GM23338 (cell line): ENCODE measurements at regions not wholly inside any gene's neighbourhood (a gene's known extent, or its start where the extent isn't known, plus 50 kb on each side); places are given as distances from the start of the nearest gene placed in this dataset.
"Not testable (repeated sequence)": the region's sequence is repeated elsewhere in the genome, so short reads cannot be mapped to it uniquely, and the experiment has no call there.

Source experiments
- CREB1 ChIP-seq: fragments of 250-450 bp; sonication (Bioruptor Pico); IDR thresholded peaks from 2 replicates; pipeline ENCODE4 v1.5.0; 2020; ENCODE audit warnings: low read depth, mild to moderate bottlenecking, moderate library complexity
- CTCF ChIP-seq, 2 experiments: fragments of 200-600 bp in 1 of 2; sonication (generic) in 1 of 2; conservative IDR thresholded peaks; 2 replicates each; pipeline versions ENCODE4 v1.5.1 to v1.6.1; 2016 to 2017; ENCODE audit warnings: antibody characterized with exemption in 2 of 2, low read depth in 2 of 2, mild to moderate bottlenecking in 2 of 2, moderate library complexity in 1 of 2
- ETS1 ChIP-seq: IDR thresholded peaks from 2 replicates; pipeline ENCODE4 v1.6.1; 2016; ENCODE audit warnings: antibody characterized with exemption
- EZH2 ChIP-seq: fragments of 200-600 bp; sonication (generic); IDR thresholded peaks from one replicate; pipeline ENCODE4 v1.8.0; 2017; ENCODE audit warnings: antibody characterized with exemption, mild to moderate bottlenecking, low read depth; ENCODE audit not compliant: unreplicated experiment
- EZH2phosphoT487 ChIP-seq: fragments of 200-600 bp; sonication (generic); IDR thresholded peaks from one replicate; pipeline ENCODE4 v1.8.1; 2018; ENCODE audit warnings: antibody characterized with exemption; ENCODE audit not compliant: unreplicated experiment
- JUNB ChIP-seq: IDR thresholded peaks from one replicate; pipeline ENCODE4 v1.6.1; 2016; ENCODE audit warnings: antibody characterized with exemption; ENCODE audit not compliant: unreplicated experiment
- NANOG ChIP-seq: IDR thresholded peaks from 2 replicates; pipeline ENCODE4 v1.6.1; 2016; ENCODE audit warnings: antibody characterized with exemption, borderline replicate concordance
- POLR2AphosphoS5 ChIP-seq: IDR thresholded peaks from 2 replicates; pipeline ENCODE4 v1.6.1; 2016; ENCODE audit warnings: antibody characterized with exemption, low read depth
- STAT1 ChIP-seq: IDR thresholded peaks from one replicate; pipeline ENCODE4 v1.6.1; 2016; ENCODE audit warnings: antibody characterized with exemption; ENCODE audit not compliant: unreplicated experiment
- ZNF462 ChIP-seq: fragments of 250-450 bp; sonication (Bioruptor Pico); IDR thresholded peaks from 2 replicates; pipeline ENCODE4 v1.5.0; 2020; ENCODE audit warnings: mild to moderate bottlenecking, moderate library complexity
- TF ChIP-seq, protein P1 (sequence below): IDR thresholded peaks from one replicate; pipeline ENCODE4 v1.6.1; 2018; ENCODE audit warnings: antibody characterized with exemption; ENCODE audit not compliant: unreplicated experiment

DNA sequence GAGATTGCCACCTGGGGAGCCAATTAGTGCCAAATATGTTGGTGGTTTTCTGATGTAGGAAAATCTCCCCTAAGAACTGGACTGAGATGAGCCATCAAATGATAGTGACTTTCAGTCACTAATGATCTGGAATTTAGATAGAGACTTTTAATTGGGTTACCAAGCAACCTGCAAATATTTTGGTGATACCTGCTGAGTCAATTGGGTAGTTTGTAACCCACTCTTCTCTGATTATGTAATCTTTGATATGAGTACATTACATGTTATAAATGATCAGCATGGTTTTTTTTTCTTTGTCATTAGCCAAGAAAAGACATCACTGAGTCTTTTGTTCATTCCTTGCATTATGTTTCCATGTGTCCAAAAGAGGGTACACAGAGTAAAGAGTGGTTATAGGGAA, 177.5 kb downstream of the SPDYE17 start:
- TF ChIP-seq CTCF (conservative IDR thresholded peaks at IDR 0.05; ENCODE audit: low read depth in 2 of 2); POLR2AphosphoS5; EZH2; STAT1; JUNB; EZH2phosphoT487; CREB1; ETS1; ZNF462 (CRISPR knock-in tag); NANOG: not testable (repeated sequence)
- TF ChIP-seq, protein P1, sequence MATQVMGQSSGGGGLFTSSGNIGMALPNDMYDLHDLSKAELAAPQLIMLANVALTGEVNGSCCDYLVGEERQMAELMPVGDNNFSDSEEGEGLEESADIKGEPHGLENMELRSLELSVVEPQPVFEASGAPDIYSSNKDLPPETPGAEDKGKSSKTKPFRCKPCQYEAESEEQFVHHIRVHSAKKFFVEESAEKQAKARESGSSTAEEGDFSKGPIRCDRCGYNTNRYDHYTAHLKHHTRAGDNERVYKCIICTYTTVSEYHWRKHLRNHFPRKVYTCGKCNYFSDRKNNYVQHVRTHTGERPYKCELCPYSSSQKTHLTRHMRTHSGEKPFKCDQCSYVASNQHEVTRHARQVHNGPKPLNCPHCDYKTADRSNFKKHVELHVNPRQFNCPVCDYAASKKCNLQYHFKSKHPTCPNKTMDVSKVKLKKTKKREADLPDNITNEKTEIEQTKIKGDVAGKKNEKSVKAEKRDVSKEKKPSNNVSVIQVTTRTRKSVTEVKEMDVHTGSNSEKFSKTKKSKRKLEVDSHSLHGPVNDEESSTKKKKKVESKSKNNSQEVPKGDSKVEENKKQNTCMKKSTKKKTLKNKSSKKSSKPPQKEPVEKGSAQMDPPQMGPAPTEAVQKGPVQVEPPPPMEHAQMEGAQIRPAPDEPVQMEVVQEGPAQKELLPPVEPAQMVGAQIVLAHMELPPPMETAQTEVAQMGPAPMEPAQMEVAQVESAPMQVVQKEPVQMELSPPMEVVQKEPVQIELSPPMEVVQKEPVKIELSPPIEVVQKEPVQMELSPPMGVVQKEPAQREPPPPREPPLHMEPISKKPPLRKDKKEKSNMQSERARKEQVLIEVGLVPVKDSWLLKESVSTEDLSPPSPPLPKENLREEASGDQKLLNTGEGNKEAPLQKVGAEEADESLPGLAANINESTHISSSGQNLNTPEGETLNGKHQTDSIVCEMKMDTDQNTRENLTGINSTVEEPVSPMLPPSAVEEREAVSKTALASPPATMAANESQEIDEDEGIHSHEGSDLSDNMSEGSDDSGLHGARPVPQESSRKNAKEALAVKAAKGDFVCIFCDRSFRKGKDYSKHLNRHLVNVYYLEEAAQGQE = not testable (repeated sequence)
